K562 (cell line): ENCODE measurements at regions not wholly inside any gene's neighbourhood (a gene's known extent, or its start where the extent isn't known, plus 50 kb on each side); places are given as distances from the start of the nearest gene placed in this dataset.

Experiments used
- ATAC-seq: fragments of 200-7000 bp; cut with Tn5 transposase; 3 replicates; pipeline ENCODE4 v1.9.1; 2020; ENCODE audit warnings: moderate library complexity
- BruUV-seq: library from RNA; stranded (reverse); fragments of 400-500 nt; replicated peaks from 2 replicates; lab custom pipeline; 2021; lab: Mats Ljungman, UMichigan
- CTCF ChIA-PET: fragments of 300-600 bp; formaldehyde crosslinking; extraction: SDS; loops from one replicate; lab custom pipeline; 2021; ENCODE audit warnings: low intra/inter-chr PET ratio; lab: Yijun Ruan, JAX
- POLR2A ChIA-PET: fragments of 300-600, 350-650 bp; sonication (Branson Sonifier 250); formaldehyde crosslinking; extraction: SDS; loops from one replicate; lab custom pipeline; 2021; ENCODE audit warnings: antibody characterized with exemption, inconsistent platforms; lab: Yijun Ruan, JAX
- DNase-seq, 4 experiments: peaks; one replicate each; pipeline versions ENCODE4 v3.0.0 to v3.0.0-alpha.2; 2011 to 2018; ENCODE audit warnings: low spot score in 3 of 4, mixed read lengths in 3 of 4; ENCODE audit errors: extremely low read depth in 1 of 4
- FAIRE-seq: peaks from 2 replicates; lab custom pipeline; 2011; peaks lifted over from hg19 to GRCh38; lab: Jason Lieb, UNC
- H2AFZ ChIP-seq: 2 replicates; pipeline ENCODE4 v1.6.0; 2011; ENCODE audit warnings: low read depth, low read length, control low read depth, inconsistent platforms
- H3K27ac ChIP-seq: fragments of 200-600 bp; 3 replicates; pipeline ENCODE4 v1.8.0; 2011; ENCODE audit warnings: low read depth, mild to moderate bottlenecking, control low read depth, inconsistent platforms, low read length, moderate library complexity, mixed read lengths; ENCODE audit errors: extremely low read depth
- H3K27me3 ChIP-seq, 2 experiments: fragments of 300-600 bp in 1 of 2; 2 replicates in 1 of 2; 3 replicates in 1 of 2; pipeline versions ENCODE4 v1.6.0 to v1.8.0; 2011; ENCODE audit warnings: inconsistent platforms in 2 of 2, low read length in 2 of 2, mild to moderate bottlenecking in 1 of 2, mixed read lengths in 1 of 2, moderate library complexity in 1 of 2; ENCODE audit not compliant: control insufficient read depth in 2 of 2, insufficient read depth in 2 of 2
- H3K36me3 ChIP-seq: fragments of 300-600 bp; 3 replicates; pipeline ENCODE4 v1.8.0; 2011; ENCODE audit warnings: mild to moderate bottlenecking, low read length, inconsistent platforms; ENCODE audit not compliant: control insufficient read depth, insufficient read depth
- H3K4me1 ChIP-seq, 2 experiments: fragments of 200-600 bp in 1 of 2; replicated peaks in 1 of 2; 2 replicates in 1 of 2; 3 replicates in 1 of 2; pipeline versions ENCODE4 v1.5.1 to v1.8.0; 2011; ENCODE audit warnings: inconsistent platforms in 2 of 2, low read length in 2 of 2, mild to moderate bottlenecking in 1 of 2, mixed read lengths in 1 of 2, moderate library complexity in 1 of 2; ENCODE audit not compliant: control insufficient read depth in 2 of 2, insufficient read depth in 2 of 2
- H3K4me2 ChIP-seq: 2 replicates; pipeline ENCODE4 v1.6.1; 2011; ENCODE audit warnings: low read length, control low read depth, inconsistent platforms, mixed read lengths; ENCODE audit not compliant: insufficient read depth
- H3K4me3 ChIP-seq: fragments of 200-600 bp; sonication (generic), shearing (Covaris generic); 2 replicates; pipeline ENCODE4 v1.5.1; 2016; ENCODE audit warnings: control low read depth, inconsistent platforms
- H3K79me2 ChIP-seq: fragments of 200-600 bp; 3 replicates; pipeline ENCODE4 v1.8.0; 2011; ENCODE audit warnings: low read length, inconsistent platforms; ENCODE audit not compliant: control insufficient read depth, insufficient read depth
- H3K9ac ChIP-seq, 2 experiments: 2 replicates each; pipeline versions ENCODE4 v1.6.0 to v1.6.1; 2011; ENCODE audit warnings: low read depth in 2 of 2, low read length in 2 of 2, control low read depth in 1 of 2, inconsistent platforms in 1 of 2, mild to moderate bottlenecking in 1 of 2, mixed read lengths in 1 of 2; ENCODE audit not compliant: insufficient read depth in 1 of 2
- H3K9me1 ChIP-seq: one replicate; pipeline ENCODE4 v1.6.0; 2011; ENCODE audit warnings: inconsistent platforms, mild to moderate bottlenecking, low read length, moderate library complexity; ENCODE audit not compliant: control insufficient read depth, insufficient read depth
- H3K9me3 ChIP-seq: replicated peaks from 2 replicates; pipeline ENCODE4 v1.5.1; 2011; ENCODE audit warnings: low read depth, low read length, inconsistent platforms; ENCODE audit not compliant: control insufficient read depth, insufficient read depth
- H4K20me1 ChIP-seq: replicated peaks from 2 replicates; pipeline ENCODE4 v1.6.1; 2011; ENCODE audit warnings: low read length, inconsistent platforms, mixed read lengths; ENCODE audit not compliant: control insufficient read depth, insufficient read depth
- CBX8 ChIP-seq: fragments of 200-600 bp; sonication (generic); IDR thresholded peaks from 2 replicates; pipeline ENCODE4 v1.6.1; 2012; ENCODE audit warnings: borderline replicate concordance, mixed run types, low read depth, mild to moderate bottlenecking, moderate library complexity, mixed read lengths, low read length, control low read depth, inconsistent platforms; ENCODE audit not compliant: poor library complexity, severe bottlenecking; ENCODE audit errors: extremely low read depth
- HDAC1 ChIP-seq, 2 experiments: fragments of 450-650 bp; IDR thresholded peaks; 2 replicates each; pipeline ENCODE4 v1.6.1; 2016 to 2017; ENCODE audit warnings: inconsistent platforms in 1 of 2, mild to moderate bottlenecking in 1 of 2, moderate library complexity in 1 of 2
- KLF10 ChIP-seq: fragments of 250-450 bp; sonication (Bioruptor Pico); IDR thresholded peaks from 2 replicates; pipeline ENCODE4 v1.6.1; 2021; ENCODE audit warnings: matching md5 sums
- MTA1 ChIP-seq: fragments of 450-650 bp; IDR thresholded peaks from 2 replicates; pipeline ENCODE4 v1.6.1; 2017; ENCODE audit warnings: borderline replicate concordance
- NONO ChIP-seq, 2 experiments: fragments of 200-400 bp in 1 of 2; fragments of 450-650 bp in 1 of 2; formaldehyde crosslinking in 1 of 2; IDR thresholded peaks; 2 replicates each; pipeline ENCODE4 v1.6.1; 2017; ENCODE audit warnings: low read depth in 2 of 2, mild to moderate bottlenecking in 2 of 2, moderate library complexity in 2 of 2, low read length in 1 of 2
- RBBP5 ChIP-seq: fragments of 200-600 bp; sonication (generic); IDR thresholded peaks from 2 replicates; pipeline ENCODE4 v1.6.1; 2012; ENCODE audit warnings: borderline replicate concordance, mild to moderate bottlenecking, low read length, control low read depth, inconsistent platforms; ENCODE audit not compliant: insufficient read depth, poor library complexity, severe bottlenecking
- RBM39 ChIP-seq: fragments of 200-400 bp; formaldehyde crosslinking; optimal IDR thresholded peaks from 2 replicates; pipeline ENCODE3; 2018; ENCODE audit warnings: low read depth, low read length
- U2AF2 ChIP-seq: fragments of 200-400 bp; formaldehyde crosslinking; optimal IDR thresholded peaks from 2 replicates; pipeline ENCODE3; 2017; ENCODE audit warnings: low read depth, mild to moderate bottlenecking, low read length
- WGBS: fragments of 100-300 bp; shearing (Covaris generic); methylation state at CpG from one replicate; pipeline ENCODE4 v1.1.6; 2016; ENCODE audit warnings: low coverage, mixed read lengths; ENCODE audit not compliant: insufficient coverage; ENCODE audit errors: missing lambda C conversion rate; 5-methylcytosine and 5-hydroxymethylcytosine counted together
- in situ Hi-C: fragments of 300-500 bp; cut with MboI; formaldehyde crosslinking; loops from 4 replicates; pipeline ENCODE4 v1.15.0; 2018; ENCODE audit warnings: inconsistent platforms, mixed read lengths
- intact Hi-C: fragments of 100-400 bp; cut with micrococcal nuclease; formaldehyde crosslinking; loops from 2 replicates; pipeline ENCODE4 v1.14.2; 2022
- TF ChIP-seq, protein P1 (sequence below), 3 experiments: IDR thresholded peaks in 2 of 3; conservative IDR thresholded peaks in 1 of 3; 2 replicates each; pipeline ENCODE4 v1.5.1; 2011 to 2012; ENCODE audit warnings: low read length in 3 of 3, mild to moderate bottlenecking in 3 of 3, control low read depth in 2 of 3, improper control_type of control experiment in 1 of 3, inconsistent platforms in 1 of 3, low read depth in 1 of 3, mixed read lengths in 1 of 3, moderate library complexity in 1 of 3; ENCODE audit not compliant: insufficient read depth in 2 of 3

- no peak for TF ChIP-seq RBM39
- TF ChIP-seq MTA1 = no peak
- no peak for TF ChIP-seq CBX8
- no peak for TF ChIP-seq NONO (IDR thresholded peaks at IDR 0.05; ENCODE audit: low read depth in 2 of 2, low read length in 1 of 2)
- TF ChIP-seq, protein P1, sequence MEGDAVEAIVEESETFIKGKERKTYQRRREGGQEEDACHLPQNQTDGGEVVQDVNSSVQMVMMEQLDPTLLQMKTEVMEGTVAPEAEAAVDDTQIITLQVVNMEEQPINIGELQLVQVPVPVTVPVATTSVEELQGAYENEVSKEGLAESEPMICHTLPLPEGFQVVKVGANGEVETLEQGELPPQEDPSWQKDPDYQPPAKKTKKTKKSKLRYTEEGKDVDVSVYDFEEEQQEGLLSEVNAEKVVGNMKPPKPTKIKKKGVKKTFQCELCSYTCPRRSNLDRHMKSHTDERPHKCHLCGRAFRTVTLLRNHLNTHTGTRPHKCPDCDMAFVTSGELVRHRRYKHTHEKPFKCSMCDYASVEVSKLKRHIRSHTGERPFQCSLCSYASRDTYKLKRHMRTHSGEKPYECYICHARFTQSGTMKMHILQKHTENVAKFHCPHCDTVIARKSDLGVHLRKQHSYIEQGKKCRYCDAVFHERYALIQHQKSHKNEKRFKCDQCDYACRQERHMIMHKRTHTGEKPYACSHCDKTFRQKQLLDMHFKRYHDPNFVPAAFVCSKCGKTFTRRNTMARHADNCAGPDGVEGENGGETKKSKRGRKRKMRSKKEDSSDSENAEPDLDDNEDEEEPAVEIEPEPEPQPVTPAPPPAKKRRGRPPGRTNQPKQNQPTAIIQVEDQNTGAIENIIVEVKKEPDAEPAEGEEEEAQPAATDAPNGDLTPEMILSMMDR (IDR thresholded peaks at IDR 0.05 in 2 of 3, conservative IDR thresholded peaks at IDR 0.05 in 1 of 3; ENCODE audit: insufficient read depth in 2 of 3, low read depth in 1 of 3, low read length in 3 of 3) = no peak
- TF ChIP-seq KLF10 (CRISPR knock-in tag) = no peak
- TF ChIP-seq RBBP5 = no peak
- TF ChIP-seq U2AF2 = no peak
- TF ChIP-seq HDAC1 (IDR thresholded peaks at IDR 0.05) = no peak
- TF ChIP-seq, all 486 proteins: peak for 0
- Histone ChIP-seq H3K4me3 (no peak overlapping the region), H3K4me1 (no peaks in the 10 kb centered on the region), H2AFZ (no peak overlapping the region), H3K27ac (no peak overlapping the region), H4K20me1 (no peaks in the 10 kb centered on the region), H3K27me3 (no peaks in the 10 kb centered on the region), H3K4me2 (no peak overlapping the region), H3K36me3 (no peaks in the 10 kb centered on the region), H3K79me2 (no peaks in the 10 kb centered on the region), H3K9me1 (no peaks in the 10 kb centered on the region), H3K9ac (no peak overlapping the region), H3K9me3 (no peaks in the 10 kb centered on the region)
- FAIRE-seq (no peak), DNase-seq (no peak), ATAC-seq (no peak)
- POLR2A ChIA-PET = no interaction called here
- intact Hi-C loops (no loop called here), in situ Hi-C loops (no loop called here)
- BruUV-seq = no TSS peak
- CTCF ChIA-PET = no interaction called here
- 0% methylated on average over 3 of the region's 3 CpGs for WGBS
These were observed 247.3 kb downstream of the KCTD12 start for GRCh38 chr13:76638882-76639281.
